HL-60 (cell line): ENCODE measurements at regions not wholly inside any gene's neighbourhood (a gene's known extent, or its start where the extent isn't known, plus 50 kb on each side); places are given as distances from the start of the nearest gene placed in this dataset.

Source experiments
- CTCF ChIP-seq: IDR thresholded peaks from one replicate; pipeline ENCODE4 v1.5.1; 2011; ENCODE audit warnings: low read length, control low read depth, inconsistent platforms; ENCODE audit not compliant: insufficient read depth
- SPI1 ChIP-seq: IDR thresholded peaks from 2 replicates; pipeline ENCODE4 v1.6.1; 2012; ENCODE audit warnings: low read depth, mild to moderate bottlenecking, borderline replicate concordance

GRCh38 chr10:21247592-21247991, 277.9 kb downstream of the SKIDA1 start:
- no peak for TF ChIP-seq CTCF
- no peak for TF ChIP-seq SPI1
